ENCODE measurements at regions not wholly inside any gene's neighbourhood (a gene's known extent, or its start where the extent isn't known, plus 50 kb on each side); places are given as distances from the start of the nearest gene placed in this dataset.

DNA sequence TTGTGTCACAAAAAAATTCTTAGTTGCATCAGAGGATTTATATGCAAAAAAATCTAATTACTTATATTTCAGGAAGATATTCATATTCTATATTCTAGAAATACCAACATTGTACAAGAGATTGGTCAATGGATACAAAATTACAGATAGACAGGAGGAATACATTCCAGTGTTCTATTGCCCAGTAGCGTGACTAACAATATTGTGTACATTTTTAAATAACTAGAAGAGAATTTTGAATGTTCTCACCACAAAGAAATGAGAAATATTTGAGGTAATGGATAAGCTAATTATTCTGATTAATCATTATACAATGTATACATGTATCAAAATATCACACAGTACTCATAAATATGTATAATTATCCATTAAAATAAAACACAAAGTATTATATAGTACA lies 253.3 kb downstream of the IPMK start:
- H3K27ac ChIP-seq = no peak overlapping the region
- 64 to 67% methylated on average over 1 of the region's 1 CpG for WGBS, 2 donors
- H3K36me3 ChIP-seq = no peaks in the 10 kb centered on the region
- no peaks in the 10 kb centered on the region for H3K27me3 ChIP-seq
- H3K4me1 ChIP-seq = no peaks in the 10 kb centered on the region
- TF ChIP-seq POLR2A (IDR thresholded peaks at IDR 0.05) = no peak
- TF ChIP-seq, protein P1, sequence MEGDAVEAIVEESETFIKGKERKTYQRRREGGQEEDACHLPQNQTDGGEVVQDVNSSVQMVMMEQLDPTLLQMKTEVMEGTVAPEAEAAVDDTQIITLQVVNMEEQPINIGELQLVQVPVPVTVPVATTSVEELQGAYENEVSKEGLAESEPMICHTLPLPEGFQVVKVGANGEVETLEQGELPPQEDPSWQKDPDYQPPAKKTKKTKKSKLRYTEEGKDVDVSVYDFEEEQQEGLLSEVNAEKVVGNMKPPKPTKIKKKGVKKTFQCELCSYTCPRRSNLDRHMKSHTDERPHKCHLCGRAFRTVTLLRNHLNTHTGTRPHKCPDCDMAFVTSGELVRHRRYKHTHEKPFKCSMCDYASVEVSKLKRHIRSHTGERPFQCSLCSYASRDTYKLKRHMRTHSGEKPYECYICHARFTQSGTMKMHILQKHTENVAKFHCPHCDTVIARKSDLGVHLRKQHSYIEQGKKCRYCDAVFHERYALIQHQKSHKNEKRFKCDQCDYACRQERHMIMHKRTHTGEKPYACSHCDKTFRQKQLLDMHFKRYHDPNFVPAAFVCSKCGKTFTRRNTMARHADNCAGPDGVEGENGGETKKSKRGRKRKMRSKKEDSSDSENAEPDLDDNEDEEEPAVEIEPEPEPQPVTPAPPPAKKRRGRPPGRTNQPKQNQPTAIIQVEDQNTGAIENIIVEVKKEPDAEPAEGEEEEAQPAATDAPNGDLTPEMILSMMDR (IDR thresholded peaks at IDR 0.05) = no peak
- intact Hi-C loops (cut with DNase I) = no loop called here
- H3K9me3 ChIP-seq = no peaks in the 10 kb centered on the region
- H3K4me3 ChIP-seq = no peak overlapping the region
- no peak for DNase-seq

DNA sequence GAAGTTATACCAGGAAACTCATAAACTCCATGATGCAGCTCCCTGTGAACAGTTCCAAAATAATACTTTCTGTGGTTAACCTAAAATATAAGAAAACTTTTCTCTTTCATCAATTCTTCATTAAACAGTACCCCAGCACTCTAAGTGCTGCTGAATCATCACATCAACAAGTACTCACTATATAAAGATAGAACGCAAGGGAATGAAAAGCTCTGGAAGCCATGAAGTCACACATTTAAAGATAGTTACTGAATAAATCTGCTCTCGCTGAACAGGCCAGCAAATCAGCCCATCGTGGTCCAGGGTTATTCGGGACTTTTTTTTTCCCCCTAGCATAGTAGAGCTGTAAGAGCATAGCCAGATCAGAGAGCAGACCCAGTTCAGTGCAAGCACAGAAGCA lies 254.3 kb downstream of the IPMK start:
- no peak for DNase-seq
- intact Hi-C loops (cut with DNase I) = no loop called here
- TF ChIP-seq POLR2A (IDR thresholded peaks at IDR 0.05) = no peak
- TF ChIP-seq, protein P1 (IDR thresholded peaks at IDR 0.05) = no peak
- no peaks in the 10 kb centered on the region for H3K9me3 ChIP-seq
- H3K4me3 ChIP-seq = no peak overlapping the region
- 77 to 82% methylated on average over 4 of the region's 4 CpGs for WGBS, 2 donors
- H3K27me3 ChIP-seq = no peaks in the 10 kb centered on the region
- no peaks in the 10 kb centered on the region for H3K4me1 ChIP-seq
- H3K36me3 ChIP-seq = no peaks in the 10 kb centered on the region
- H3K27ac ChIP-seq = no peak overlapping the region

DNA sequence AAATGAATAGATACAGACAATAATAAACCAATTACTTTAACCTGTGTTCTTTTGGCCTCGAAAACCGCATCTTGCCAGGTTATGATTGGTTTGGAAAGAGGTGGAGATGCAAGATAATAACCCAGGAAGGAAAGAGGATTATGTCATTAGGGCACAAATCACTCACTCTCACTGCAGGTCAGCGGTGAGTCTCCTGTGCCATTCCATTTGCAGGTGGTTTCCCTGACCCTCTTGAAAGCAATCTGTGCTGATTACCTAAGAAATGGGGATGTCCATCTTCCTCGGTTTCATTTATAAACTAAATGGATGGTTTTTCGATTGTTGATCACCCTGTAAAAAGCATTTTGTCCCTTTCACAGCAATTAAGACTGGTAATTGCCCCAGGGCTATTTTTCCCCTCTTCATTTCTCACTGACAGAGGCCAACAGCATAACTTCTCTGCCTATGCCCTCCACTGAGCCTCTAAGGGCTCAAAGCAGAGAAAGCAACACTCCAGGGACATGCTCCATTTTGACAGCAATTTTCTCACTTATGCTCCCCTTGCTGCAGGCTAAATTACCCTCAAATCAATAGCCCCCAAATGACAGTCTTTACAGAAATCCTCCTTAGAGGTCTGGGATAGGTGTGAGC lies 257.5 kb downstream of the IPMK start:
- no peaks in the 10 kb centered on the region for H3K27me3 ChIP-seq
- intact Hi-C loops (cut with DNase I) = no loop called here
- no peak for DNase-seq
- H3K36me3 ChIP-seq = no peaks in the 10 kb centered on the region
- H3K4me3 ChIP-seq = no peak overlapping the region
- TF ChIP-seq, protein P1 (IDR thresholded peaks at IDR 0.05) = no peak
- no peak for TF ChIP-seq POLR2A (IDR thresholded peaks at IDR 0.05)
- H3K27ac ChIP-seq = no peak overlapping the region
- H3K9me3 ChIP-seq = no peaks in the 10 kb centered on the region
- WGBS, 2 donors = 69% methylated on average over 5 of the region's 5 CpGs
- H3K4me1 ChIP-seq = no peaks in the 10 kb centered on the region

GRCh38 chr10:58003945-58004344 lies 263.7 kb downstream of the IPMK start:
- Histone ChIP-seq H3K4me1 (no peaks in the 10 kb centered on the region), H3K9me3 (no peaks in the 10 kb centered on the region), H3K36me3 (no peaks in the 10 kb centered on the region), H3K27me3 (no peaks in the 10 kb centered on the region), H3K27ac (no peak overlapping the region), H3K4me3 (no peak overlapping the region)
- intact Hi-C loops (cut with DNase I) = no loop called here
- WGBS, 2 donors = 31 to 33% methylated on average over 2 of the region's 2 CpGs
- no peak for DNase-seq
- TF ChIP-seq, protein P1 (IDR thresholded peaks at IDR 0.05) = no peak
- no peak for TF ChIP-seq POLR2A (IDR thresholded peaks at IDR 0.05)

DNA sequence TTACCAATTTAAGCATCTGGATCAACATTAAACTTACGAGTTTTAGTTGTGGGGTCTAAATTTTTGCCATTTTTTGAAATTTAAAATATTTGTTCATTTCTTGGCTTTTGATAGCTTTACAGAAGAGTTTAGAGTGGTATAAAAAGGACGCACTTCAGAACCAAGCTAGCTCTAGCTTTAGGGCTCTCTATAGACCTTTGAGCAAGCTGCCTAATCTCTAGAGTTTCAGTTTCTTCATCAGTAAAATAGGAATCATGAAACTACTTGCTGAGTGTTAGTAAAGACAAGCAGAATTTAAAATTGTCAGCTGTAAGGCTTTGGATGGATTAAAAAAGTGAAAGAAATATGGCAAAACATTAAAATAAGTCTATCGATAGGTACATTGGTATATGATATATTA lies 266.5 kb downstream of the IPMK start:
- Histone ChIP-seq H3K4me3 (no peak overlapping the region), H3K9me3 (no peaks in the 10 kb centered on the region), H3K36me3 (no peaks in the 10 kb centered on the region), H3K27ac (no peak overlapping the region), H3K4me1 (no peaks in the 10 kb centered on the region), H3K27me3 (no peaks in the 10 kb centered on the region)
- intact Hi-C loops (cut with DNase I) = no loop called here
- WGBS, 2 donors = 75 to 83% methylated on average over 3 of the region's 3 CpGs
- DNase-seq = no peak
- TF ChIP-seq POLR2A (IDR thresholded peaks at IDR 0.05) = no peak
- TF ChIP-seq, protein P1 (IDR thresholded peaks at IDR 0.05) = no peak

Data from esophagus squamous epithelium (tissue), 5 donors.